ENCODE measurements at regions not wholly inside any gene's neighbourhood (a gene's known extent, or its start where the extent isn't known, plus 50 kb on each side); places are given as distances from the start of the nearest gene placed in this dataset.

DNA sequence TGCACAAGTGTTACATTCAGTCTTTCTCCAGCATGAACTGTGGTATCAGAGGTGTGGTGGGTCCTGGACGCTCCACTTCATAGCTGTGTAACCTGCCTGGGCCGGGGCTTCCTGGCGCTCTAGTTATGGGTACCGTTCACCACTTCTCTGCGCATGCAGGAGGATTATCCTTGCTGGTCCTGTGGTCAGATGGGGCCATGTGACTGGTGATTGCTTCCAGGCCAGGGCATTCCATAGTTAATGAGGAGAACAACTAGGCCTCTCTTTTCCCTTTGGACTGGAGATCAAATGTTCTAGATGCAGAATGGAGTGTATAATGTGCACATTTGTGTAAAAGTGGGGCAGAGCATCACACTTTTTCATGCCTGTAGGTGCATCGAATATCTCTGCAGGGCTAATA lies 444.0 kb downstream of the AACS start:
- no peak overlapping the region for H3K27ac ChIP-seq
- TF ChIP-seq, protein P1, sequence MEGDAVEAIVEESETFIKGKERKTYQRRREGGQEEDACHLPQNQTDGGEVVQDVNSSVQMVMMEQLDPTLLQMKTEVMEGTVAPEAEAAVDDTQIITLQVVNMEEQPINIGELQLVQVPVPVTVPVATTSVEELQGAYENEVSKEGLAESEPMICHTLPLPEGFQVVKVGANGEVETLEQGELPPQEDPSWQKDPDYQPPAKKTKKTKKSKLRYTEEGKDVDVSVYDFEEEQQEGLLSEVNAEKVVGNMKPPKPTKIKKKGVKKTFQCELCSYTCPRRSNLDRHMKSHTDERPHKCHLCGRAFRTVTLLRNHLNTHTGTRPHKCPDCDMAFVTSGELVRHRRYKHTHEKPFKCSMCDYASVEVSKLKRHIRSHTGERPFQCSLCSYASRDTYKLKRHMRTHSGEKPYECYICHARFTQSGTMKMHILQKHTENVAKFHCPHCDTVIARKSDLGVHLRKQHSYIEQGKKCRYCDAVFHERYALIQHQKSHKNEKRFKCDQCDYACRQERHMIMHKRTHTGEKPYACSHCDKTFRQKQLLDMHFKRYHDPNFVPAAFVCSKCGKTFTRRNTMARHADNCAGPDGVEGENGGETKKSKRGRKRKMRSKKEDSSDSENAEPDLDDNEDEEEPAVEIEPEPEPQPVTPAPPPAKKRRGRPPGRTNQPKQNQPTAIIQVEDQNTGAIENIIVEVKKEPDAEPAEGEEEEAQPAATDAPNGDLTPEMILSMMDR (IDR thresholded peaks at IDR 0.05), result no peak
- TF ChIP-seq ZFX (IDR thresholded peaks at IDR 0.05; ENCODE audit: borderline replicate concordance), result no peak

DNA sequence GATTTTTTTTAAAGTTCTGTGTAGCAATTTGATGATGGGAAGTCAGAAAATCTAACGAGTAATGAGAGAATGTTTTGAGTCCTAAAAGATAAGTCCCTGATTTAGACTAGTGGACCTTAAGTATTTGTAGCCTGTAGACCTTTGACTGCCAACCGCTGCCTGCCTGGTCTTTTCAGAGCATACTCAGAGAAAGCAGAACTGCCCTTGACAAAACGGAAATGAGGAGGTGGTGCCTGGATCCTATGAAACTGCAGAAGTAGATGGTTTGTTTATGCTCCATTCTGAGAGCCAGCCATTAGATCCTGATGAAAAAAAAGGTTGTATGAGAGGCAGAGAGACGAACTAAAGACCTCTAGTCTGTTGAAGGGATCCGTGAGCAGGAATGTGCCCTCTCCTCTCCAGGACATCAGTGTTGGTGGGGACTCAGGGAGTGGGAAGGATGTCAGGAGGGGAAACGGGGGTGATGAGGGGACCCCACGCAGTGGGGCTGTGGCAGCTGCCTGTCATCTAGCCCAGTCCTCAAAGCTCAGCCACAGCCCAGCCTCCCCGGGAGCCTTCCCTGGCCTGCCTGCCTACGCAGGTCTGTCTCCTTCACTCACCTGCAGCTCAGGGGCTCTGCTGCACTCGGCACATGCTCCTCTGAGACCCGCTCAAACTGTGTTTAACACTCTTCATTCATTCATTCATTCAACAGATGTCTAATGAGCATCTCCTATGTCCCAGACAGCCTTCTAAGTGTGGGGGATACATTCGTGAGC lies 447.5 kb downstream of the AACS start:
- no peak overlapping the region for H3K27ac ChIP-seq
- TF ChIP-seq, protein P1 (IDR thresholded peaks at IDR 0.05), result no peak
- no peak for TF ChIP-seq ZFX (IDR thresholded peaks at IDR 0.05; ENCODE audit: borderline replicate concordance)

- H3K27ac ChIP-seq, result no peak overlapping the region
- no peak for TF ChIP-seq ZFX (IDR thresholded peaks at IDR 0.05; ENCODE audit: borderline replicate concordance)
- TF ChIP-seq, protein P1 (IDR thresholded peaks at IDR 0.05), result no peak
Observed at GRCh38 chr12:125515887-125516286, 450.7 kb downstream of the AACS start.

GRCh38 chr12:125518074-125518473 lies 452.8 kb downstream of the AACS start:
- H3K27ac ChIP-seq, result no peak overlapping the region
- TF ChIP-seq ZFX (IDR thresholded peaks at IDR 0.05; ENCODE audit: borderline replicate concordance), result no peak
- TF ChIP-seq, protein P1 (IDR thresholded peaks at IDR 0.05), result no peak

GRCh38 chr12:125519026-125519651 lies 453.9 kb downstream of the AACS start:
- no peak overlapping the region for H3K27ac ChIP-seq
- no peak for TF ChIP-seq ZFX (IDR thresholded peaks at IDR 0.05; ENCODE audit: borderline replicate concordance)
- TF ChIP-seq, protein P1 (IDR thresholded peaks at IDR 0.05), result no peak

GRCh38 chr12:125525879-125526278 lies 460.6 kb downstream of the AACS start:
- no peak overlapping the region for H3K27ac ChIP-seq
- TF ChIP-seq, protein P1 (IDR thresholded peaks at IDR 0.05), result no peak
- no peak for TF ChIP-seq ZFX (IDR thresholded peaks at IDR 0.05; ENCODE audit: borderline replicate concordance)

GRCh38 chr12:125528281-125528680 lies 463.0 kb downstream of the AACS start:
- TF ChIP-seq, protein P1 (IDR thresholded peaks at IDR 0.05), result no peak
- TF ChIP-seq ZFX (IDR thresholded peaks at IDR 0.05; ENCODE audit: borderline replicate concordance), result no peak
- no peak overlapping the region for H3K27ac ChIP-seq
